ENCODE measurements at regions not wholly inside any gene's neighbourhood (a gene's known extent, or its start where the extent isn't known, plus 50 kb on each side); places are given as distances from the start of the nearest gene placed in this dataset.

DNA sequence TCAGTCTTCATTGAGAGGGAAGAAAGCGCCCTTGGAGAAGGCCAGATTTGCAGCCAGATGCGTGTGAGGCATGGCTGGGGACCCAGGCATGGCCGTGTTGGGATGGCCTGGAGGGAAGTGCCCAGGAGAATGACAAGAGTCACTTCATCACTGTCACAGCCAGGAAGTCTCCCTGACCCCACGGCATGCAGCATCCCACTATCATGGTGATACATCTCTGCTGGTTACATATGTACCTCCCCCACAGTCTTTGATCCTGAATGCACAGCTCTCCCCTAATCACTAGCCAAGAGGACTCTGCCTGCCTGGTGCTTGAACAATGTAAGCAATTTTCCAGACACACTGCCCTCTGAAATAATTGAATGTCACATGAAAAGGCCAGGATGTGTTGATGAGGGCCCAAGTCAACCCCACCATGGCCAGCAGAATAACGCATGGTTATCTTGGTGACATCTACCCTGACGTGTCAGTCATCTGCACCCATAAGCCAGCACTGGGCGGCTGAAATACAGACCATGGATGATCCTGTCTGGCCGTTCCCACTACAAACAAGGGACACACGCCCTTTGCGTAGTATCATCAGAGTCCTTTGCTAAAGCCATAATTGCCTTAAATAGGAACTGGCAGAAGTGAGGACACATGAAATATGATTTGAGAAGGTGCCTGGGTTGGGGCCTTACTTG, 149.7 kb upstream of the SPACA7 start:
- H3K36me3 Mint-ChIP-seq = no peaks in the 10 kb centered on the region
- no peaks in the 10 kb centered on the region for H3K4me1 Mint-ChIP-seq
- no peak overlapping the region for H3K27ac Mint-ChIP-seq
- CTCF ChIA-PET = no interaction called here
- no peak overlapping the region for H3K4me3 Mint-ChIP-seq
- no peaks in the 10 kb centered on the region for H3K27me3 Mint-ChIP-seq
- H3K9me3 Mint-ChIP-seq = no peaks in the 10 kb centered on the region
- no peak for DNase-seq

DNA sequence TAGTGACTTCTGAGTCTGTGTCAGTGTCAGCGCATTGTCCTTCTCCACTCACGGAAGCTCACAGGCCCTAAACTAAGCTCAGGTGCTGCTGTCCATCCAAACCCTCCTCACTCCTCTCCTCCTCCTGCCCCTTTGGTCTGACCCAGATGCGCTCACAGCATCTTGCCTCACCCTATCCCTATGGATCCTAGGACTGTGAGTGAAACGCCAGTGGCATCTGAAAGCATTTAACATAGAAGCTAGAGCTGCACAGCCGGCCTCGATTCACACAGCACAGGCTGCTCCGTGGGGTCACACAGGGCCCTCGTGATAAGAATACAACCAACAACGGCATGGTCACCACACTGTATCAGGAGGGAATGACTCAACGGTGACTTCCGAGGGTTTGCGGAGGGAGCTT, 149.1 kb upstream of the SPACA7 start:
- CTCF ChIA-PET = no interaction called here

DNA sequence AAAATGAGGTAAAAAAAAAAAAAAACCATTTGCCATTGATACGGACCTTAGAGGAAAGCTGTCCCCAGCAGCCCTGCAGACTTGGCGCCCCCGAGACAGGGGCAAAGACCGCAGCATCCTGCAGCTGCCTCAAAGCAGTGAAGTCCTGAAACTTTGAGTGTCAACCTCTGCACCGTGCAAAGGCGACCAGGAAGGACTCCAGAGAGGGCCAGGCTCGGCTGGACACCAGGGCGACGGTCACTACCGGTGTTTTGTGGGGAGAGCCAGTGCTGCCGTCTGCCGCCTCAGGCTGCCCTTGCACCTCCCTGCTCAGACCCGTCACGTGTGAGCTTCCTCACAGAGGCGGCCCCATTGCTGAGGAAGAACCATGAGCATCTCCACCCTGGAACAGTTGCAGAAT, 146.7 kb upstream of the SPACA7 start:
- CTCF ChIA-PET = interaction anchor here (0.5 kb wide), 1 partner anchor 105 kb away, joined by 4 read pairs; no protein-coding TSS in a partner anchor
- H3K27ac Mint-ChIP-seq = no peak overlapping the region
- DNase-seq = no peak
- no peak overlapping the region for H3K4me3 Mint-ChIP-seq
- no peaks in the 10 kb centered on the region for H3K4me1 Mint-ChIP-seq
- no peaks in the 10 kb centered on the region for H3K27me3 Mint-ChIP-seq
- H3K36me3 Mint-ChIP-seq = no peaks in the 10 kb centered on the region
- no peaks in the 10 kb centered on the region for H3K9me3 Mint-ChIP-seq

More for the DNA sequence above, 149.1 kb upstream of the SPACA7 start:
- Mint-ChIP-seq H3K4me1 (no peaks in the 10 kb centered on the region), H3K9me3 (no peaks in the 10 kb centered on the region), H3K27me3 (no peaks in the 10 kb centered on the region), H3K27ac (no peak overlapping the region), H3K36me3 (no peaks in the 10 kb centered on the region), H3K4me3 (no peak overlapping the region)
- no peak for DNase-seq

DNA sequence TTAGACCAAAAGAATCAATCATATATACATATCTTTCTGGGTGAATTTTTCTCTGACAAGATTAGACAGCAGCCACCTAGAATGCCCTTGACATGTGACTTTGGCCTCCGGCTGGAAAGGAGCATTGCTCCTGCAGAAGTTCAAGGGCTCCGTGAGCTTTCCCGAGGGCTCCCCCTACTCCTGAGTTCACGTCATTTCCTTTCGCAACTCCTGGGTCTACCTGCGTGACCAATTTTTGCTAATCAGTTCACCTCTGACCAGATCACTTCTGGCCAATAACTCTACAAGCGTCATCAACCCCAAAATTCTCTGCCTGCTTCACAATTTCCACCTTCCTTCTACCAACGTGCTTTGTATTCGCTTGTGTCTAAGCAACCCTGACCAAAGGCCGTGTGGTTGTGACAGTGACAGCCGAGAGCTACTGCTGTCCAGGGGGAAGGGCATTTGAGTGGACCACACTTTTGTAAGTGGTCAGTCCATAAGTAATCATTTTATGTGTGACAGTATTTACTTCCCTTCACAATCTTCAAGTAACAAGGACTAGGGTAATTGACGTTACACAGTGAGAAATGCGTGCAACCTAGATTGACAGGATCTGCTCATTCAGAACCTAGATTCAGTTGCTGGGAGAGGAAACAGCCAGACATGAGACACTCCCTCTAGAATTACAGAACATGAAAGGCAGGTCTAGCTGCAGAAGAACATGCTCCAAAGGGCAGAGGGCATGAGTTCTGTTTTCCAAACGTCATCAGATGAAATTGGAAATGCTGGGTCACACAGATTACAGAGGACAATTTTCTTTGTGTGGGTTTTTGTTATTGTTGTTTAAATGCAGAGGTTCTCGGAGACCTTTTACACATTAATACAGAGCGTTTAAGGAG, 145.9 kb upstream of the SPACA7 start:
- Mint-ChIP-seq H3K4me1 (no peaks in the 10 kb centered on the region), H3K27ac (no peak overlapping the region), H3K27me3 (no peaks in the 10 kb centered on the region), H3K4me3 (no peak overlapping the region), H3K36me3 (no peaks in the 10 kb centered on the region), H3K9me3 (no peaks in the 10 kb centered on the region)
- CTCF ChIA-PET = no interaction called here
- DNase-seq = no peak

DNA sequence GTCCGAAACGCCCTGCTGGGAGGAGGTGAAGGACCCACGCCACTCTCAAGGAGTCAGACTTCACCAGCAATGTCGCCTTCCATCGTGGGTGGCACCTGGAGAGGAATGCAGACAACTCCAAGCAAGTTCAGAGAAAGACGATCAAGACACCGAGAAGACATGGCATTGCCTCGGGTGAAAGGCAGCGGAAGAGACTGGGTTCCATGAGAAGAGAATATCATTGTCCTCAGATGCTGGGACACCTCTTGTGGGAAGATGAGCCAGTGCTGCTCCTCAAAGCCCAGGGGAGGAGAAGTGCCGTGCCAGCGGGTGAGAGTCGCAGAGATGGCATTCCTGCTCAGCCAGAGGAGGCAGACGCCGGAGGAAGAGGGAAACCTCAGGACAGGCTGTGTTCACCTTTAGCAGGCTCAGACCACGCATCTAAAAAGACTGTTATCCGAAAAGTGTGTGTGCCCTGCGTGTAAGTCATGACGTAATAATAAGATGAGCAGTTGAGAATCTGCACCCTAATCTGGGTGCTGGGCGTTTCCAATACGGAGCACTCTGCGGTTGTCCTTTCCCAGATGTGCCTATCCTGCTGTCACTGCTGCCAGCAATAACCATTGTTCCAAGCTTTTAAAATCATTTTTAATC, 144.6 kb upstream of the SPACA7 start:
- H3K27ac Mint-ChIP-seq = no peak overlapping the region
- DNase-seq = no peak
- no peaks in the 10 kb centered on the region for H3K9me3 Mint-ChIP-seq
- H3K4me1 Mint-ChIP-seq = no peaks in the 10 kb centered on the region
- H3K27me3 Mint-ChIP-seq = no peaks in the 10 kb centered on the region
- no peak overlapping the region for H3K4me3 Mint-ChIP-seq
- CTCF ChIA-PET = no interaction called here
- H3K36me3 Mint-ChIP-seq = no peaks in the 10 kb centered on the region

DNA sequence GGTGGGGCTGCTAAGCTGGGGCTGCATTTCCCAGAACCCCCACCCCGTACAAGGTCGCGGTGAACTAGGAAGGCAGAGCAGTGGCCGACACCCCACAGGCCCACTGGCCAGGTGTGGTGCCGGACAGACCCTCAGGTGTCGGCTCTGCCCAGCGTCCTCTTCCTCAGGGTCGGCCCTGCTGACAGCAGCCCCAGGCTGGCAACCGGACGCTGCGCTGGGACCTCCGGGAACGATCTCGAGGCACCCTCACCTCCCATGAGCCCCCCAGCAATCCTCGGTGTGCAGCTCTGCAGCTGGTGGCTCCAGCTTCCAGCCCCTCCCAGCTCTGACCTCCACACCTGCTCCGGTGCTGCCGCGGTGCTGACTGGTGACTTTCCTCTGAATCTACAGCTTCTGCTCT, 142.9 kb upstream of the SPACA7 start:
- no peak for DNase-seq
- Mint-ChIP-seq H3K4me3 (no peak overlapping the region), H3K27me3 (no peaks in the 10 kb centered on the region), H3K9me3 (no peaks in the 10 kb centered on the region), H3K36me3 (no peaks in the 10 kb centered on the region), H3K27ac (no peak overlapping the region), H3K4me1 (no peaks in the 10 kb centered on the region)
- CTCF ChIA-PET = no interaction called here

DNA sequence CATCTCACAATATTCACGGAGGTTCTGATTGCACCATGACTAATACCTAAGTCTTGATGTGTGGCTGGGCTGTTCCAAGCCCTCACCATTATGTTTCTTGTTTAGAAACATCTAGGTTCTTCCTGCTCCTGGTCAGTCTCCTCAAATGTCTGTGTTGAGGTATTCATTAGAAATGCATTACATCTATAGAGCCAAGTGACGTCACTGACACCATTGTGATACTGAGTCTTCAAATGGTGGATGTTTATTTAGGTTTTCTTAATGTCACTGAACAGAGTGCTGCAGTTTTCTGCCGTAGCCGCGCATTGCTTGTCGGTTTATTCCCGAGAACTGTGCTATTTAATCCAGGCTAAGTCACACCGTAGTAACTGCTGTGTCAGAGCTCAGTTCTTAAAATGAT, 142.4 kb upstream of the SPACA7 start:
- CTCF ChIA-PET = no interaction called here
- Mint-ChIP-seq H3K9me3 (no peaks in the 10 kb centered on the region), H3K36me3 (no peaks in the 10 kb centered on the region), H3K27me3 (no peaks in the 10 kb centered on the region), H3K4me3 (no peak overlapping the region), H3K27ac (no peak overlapping the region), H3K4me1 (no peaks in the 10 kb centered on the region)
- no peak for DNase-seq

DNA sequence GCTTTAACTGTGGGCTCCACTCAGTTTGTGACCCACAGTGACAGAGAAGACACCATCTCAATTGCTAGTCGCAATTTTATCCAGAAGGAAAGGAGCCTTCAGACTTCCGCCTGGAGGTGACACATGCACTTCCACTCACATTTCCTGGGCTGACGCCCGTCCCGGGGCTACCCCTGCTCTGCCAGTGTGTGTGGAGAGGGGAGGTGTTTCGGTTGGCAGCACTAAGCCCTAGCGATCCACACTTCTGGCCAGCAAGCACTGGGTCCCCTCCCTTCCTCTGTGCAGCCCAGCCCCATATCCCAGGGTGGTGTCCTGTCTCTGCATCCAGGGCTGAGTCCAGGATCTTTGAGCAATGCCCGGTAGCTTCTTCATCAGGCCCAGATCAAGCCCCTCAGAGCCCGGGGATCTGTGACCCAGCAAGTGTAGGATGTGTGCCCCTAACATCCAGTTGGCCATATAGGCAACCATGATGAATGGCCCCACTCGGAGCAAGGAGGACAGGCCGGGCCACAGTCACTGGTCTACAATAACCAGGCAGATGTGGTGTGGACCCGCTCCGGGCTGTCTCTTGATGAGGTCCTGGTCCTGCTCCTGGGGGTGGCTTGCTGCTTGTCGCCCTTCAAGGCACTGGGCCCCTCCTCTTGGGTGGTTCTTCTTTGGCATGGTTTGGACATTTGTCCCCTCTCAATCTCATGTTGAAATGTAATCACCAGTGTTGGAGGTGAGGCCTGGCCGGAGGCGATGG, 141.9 kb upstream of the SPACA7 start:
- Mint-ChIP-seq H3K4me1 (no peaks in the 10 kb centered on the region), H3K27me3 (no peaks in the 10 kb centered on the region), H3K9me3 (no peaks in the 10 kb centered on the region), H3K36me3 (no peaks in the 10 kb centered on the region), H3K4me3 (no peak overlapping the region), H3K27ac (no peak overlapping the region)
- CTCF ChIA-PET = no interaction called here
- no peak for DNase-seq

DNA sequence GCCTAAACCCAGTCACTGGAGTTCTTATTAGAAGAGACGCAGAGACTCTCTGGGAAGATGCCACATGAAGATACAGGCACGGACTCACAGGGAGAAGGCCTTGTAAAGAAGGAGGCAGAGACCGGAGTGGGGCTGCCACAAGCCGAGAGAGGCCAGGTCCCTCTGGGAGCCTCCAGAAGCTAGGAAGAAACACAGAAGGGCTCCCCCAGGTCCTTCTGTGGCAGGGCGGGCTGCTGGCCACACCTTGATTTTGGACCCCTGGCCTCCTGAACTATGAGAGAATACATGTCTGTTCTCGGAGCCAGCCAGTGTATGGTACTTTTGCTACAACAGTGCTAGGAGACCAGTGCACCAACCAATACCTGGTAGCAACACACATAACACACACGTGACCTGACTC, 140.1 kb upstream of the SPACA7 start:
- H3K27ac Mint-ChIP-seq = no peak overlapping the region
- H3K4me1 Mint-ChIP-seq = no peaks in the 10 kb centered on the region
- no peaks in the 10 kb centered on the region for H3K9me3 Mint-ChIP-seq
- H3K27me3 Mint-ChIP-seq = no peaks in the 10 kb centered on the region
- CTCF ChIA-PET = no interaction called here
- DNase-seq = no peak
- H3K36me3 Mint-ChIP-seq = no peaks in the 10 kb centered on the region
- no peak overlapping the region for H3K4me3 Mint-ChIP-seq

DNA sequence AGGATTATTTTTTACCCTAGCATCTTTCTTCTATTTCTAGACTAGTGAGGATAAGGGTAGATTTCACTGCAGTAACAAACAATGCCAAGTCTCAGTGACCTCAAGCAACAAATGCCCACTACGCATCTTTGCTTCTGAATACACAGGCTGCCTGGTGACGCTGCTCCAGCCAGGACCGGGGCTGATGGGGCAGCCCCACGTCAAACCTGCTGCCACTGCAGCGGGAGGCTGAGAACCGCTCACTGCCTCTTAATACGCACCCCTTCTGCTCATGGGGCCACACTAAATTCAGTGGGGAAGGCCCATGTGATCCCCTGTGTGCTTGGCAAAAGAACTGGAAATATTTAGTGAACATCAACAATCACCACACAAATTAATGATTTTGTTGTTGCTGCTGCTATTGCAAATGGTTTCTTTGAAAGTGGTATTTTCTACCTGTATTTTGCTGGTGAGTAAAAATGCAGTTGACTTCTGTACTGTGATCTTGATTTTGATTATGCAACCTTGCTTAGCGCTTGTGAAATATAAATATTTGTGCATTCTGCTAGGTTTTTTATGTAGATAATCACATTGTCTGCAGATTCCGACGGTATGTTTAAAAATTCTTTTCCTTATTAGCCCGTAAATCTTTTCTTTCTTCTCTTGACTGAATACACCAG, 139.5 kb upstream of the SPACA7 start:
- no peak for DNase-seq
- H3K36me3 Mint-ChIP-seq = no peaks in the 10 kb centered on the region
- CTCF ChIA-PET = no interaction called here
- no peaks in the 10 kb centered on the region for H3K27me3 Mint-ChIP-seq
- H3K4me3 Mint-ChIP-seq = no peak overlapping the region
- no peaks in the 10 kb centered on the region for H3K4me1 Mint-ChIP-seq
- no peak overlapping the region for H3K27ac Mint-ChIP-seq
- no peaks in the 10 kb centered on the region for H3K9me3 Mint-ChIP-seq

DNA sequence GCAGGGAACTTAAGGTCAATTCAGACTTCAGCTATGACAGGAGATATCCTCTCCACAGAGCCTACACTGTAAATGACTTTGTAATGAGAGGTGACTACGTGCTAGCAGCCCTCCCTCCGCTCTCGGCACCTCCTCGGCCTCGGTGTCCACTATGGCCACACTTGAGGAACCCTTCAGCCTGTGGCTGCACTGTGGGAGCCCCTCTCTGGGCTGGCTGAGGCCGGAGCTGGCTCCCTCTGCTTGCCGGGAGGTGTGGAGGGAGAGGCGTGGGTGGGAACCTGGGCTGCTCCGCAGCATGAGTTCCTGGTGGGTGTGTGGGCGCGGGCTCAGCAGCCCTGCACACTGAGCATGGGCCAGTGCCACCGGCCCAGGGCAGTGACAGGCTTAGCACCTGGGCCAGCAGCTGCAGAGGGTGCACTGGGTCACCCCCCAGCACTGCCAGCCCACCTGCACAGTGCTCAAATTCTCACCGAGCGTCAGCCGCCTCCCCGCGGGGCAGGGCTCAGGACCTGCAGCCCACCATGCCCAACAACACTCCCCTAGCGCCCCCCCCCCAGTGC, 137.6 kb upstream of the SPACA7 start:
- CTCF ChIA-PET = interaction anchor here (1.3 kb wide), 1 partner anchor 205 kb away, joined by 3 read pairs; no protein-coding TSS in a partner anchor
- no peak overlapping the region for H3K4me3 Mint-ChIP-seq
- no peaks in the 10 kb centered on the region for H3K9me3 Mint-ChIP-seq

DNA sequence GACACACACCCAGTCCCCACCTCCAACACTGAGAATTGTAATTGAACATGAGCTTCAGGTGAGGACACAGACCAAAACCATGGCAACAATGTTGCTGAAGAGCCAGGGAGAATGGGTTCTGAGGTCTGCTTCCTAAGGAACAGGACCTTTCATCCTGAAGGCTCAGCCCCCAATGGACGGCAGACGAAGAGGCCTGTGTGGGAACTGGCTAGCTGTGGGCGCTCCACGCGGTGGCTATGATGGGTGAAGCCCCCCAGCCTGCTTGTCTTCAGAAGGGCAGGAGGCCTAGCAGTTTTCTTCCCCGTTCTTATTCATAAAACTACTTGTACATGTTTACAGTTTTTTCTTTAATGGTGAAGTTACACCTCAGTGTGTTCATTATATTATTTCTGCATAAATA, 136.1 kb upstream of the SPACA7 start:
- CTCF ChIA-PET = no interaction called here
- Mint-ChIP-seq H3K4me3 (no peak overlapping the region), H3K4me1 (no peaks in the 10 kb centered on the region), H3K36me3 (no peaks in the 10 kb centered on the region), H3K9me3 (no peaks in the 10 kb centered on the region), H3K27ac (no peak overlapping the region), H3K27me3 (peaks cover 4% of the 10 kb centered on the region)
- DNase-seq = no peak

More for the DNA sequence above, 137.6 kb upstream of the SPACA7 start:
- no peak for DNase-seq
- H3K27me3 Mint-ChIP-seq = peaks cover 4% of the 10 kb centered on the region
- no peak overlapping the region for H3K27ac Mint-ChIP-seq
- H3K4me1 Mint-ChIP-seq = no peaks in the 10 kb centered on the region
- H3K36me3 Mint-ChIP-seq = no peaks in the 10 kb centered on the region

DNA sequence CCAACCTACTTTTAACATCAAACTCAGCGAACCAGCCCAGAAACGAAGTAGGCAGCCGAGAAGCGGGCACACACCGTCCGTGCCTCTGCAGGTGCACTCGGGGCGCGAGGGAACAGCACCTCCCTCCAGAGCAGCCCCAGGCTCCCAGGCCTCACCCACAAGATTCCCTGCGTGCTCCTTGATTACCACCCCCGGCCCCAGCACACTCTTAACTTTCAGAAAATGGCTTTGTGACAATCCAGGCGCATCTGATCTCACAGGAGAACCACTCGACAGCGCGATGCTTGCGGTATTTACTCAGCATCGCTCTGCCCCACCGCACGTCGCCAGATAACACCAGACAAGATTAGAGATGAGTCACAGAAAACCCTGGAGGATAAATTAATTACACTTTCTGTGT, 134.9 kb upstream of the SPACA7 start:
- Mint-ChIP-seq H3K9me3 (no peaks in the 10 kb centered on the region), H3K4me1 (no peaks in the 10 kb centered on the region), H3K27me3 (peaks cover 4% of the 10 kb centered on the region), H3K4me3 (no peak overlapping the region), H3K27ac (no peak overlapping the region), H3K36me3 (no peaks in the 10 kb centered on the region)
- CTCF ChIA-PET = no interaction called here
- no peak for DNase-seq

DNA sequence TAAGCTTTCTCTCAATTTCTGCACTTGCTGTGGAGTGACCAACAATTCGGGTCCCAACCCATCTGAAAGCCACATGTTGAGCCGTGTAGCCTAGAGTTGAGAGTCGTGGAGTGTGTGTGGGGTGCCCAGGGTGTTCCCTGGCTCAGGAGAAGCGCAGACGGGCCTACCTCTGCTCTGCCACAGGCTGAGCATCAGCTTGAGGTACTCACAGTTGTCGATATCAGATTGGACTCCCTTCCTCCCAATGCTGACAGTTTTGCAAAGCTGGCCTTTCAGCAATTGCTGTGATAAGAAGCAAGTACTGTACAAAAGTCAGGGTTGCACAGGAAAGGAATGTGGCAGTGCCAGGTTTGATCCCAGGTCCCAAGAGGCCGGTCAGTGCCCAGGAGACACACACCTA, 133.4 kb upstream of the SPACA7 start:
- no peak overlapping the region for H3K4me3 Mint-ChIP-seq
- no peak for DNase-seq
- no peaks in the 10 kb centered on the region for H3K4me1 Mint-ChIP-seq
- H3K27me3 Mint-ChIP-seq = peaks cover 4% of the 10 kb centered on the region
- H3K36me3 Mint-ChIP-seq = no peaks in the 10 kb centered on the region
- no peaks in the 10 kb centered on the region for H3K9me3 Mint-ChIP-seq
- CTCF ChIA-PET = no interaction called here
- H3K27ac Mint-ChIP-seq = no peak overlapping the region

All from activated naive CD4-positive, alpha-beta T cell treated with anti-CD3 and anti-CD28 coated beads, Interleukin-2, amount 10 ng/mL, durations not matched to agents 7 days and 5 days (primary cell).